Karpas-422 (cell line): ENCODE measurements at regions not wholly inside any gene's neighbourhood (a gene's known extent, or its start where the extent isn't known, plus 50 kb on each side); places are given as distances from the start of the nearest gene placed in this dataset.

Experiments
- DNase-seq: peaks from one replicate; pipeline ENCODE4 v3.0.0-alpha.2; 2015
- H2AFZ ChIP-seq: fragments of 200-600 bp; sonication (generic); 2 replicates; pipeline ENCODE4 v1.6.1; 2014; ENCODE audit warnings: antibody characterized with exemption, low read length, mixed read lengths
- H3K27ac ChIP-seq: fragments of 200-600 bp; sonication (generic); 2 replicates; pipeline ENCODE4 v1.5.1; 2014; ENCODE audit warnings: mild to moderate bottlenecking, low read length, moderate library complexity
- H3K27me3 ChIP-seq: fragments of 200-600 bp; sonication (generic); 2 replicates; pipeline ENCODE4 v1.6.1; 2014; ENCODE audit warnings: low read length, mixed read lengths
- H3K36me3 ChIP-seq: fragments of 200-600 bp; sonication (generic); 2 replicates; pipeline ENCODE4 v1.6.1; 2014; ENCODE audit warnings: low read length, mixed read lengths; ENCODE audit not compliant: insufficient read depth
- H3K4me1 ChIP-seq: fragments of 200-600 bp; sonication (generic); 2 replicates; pipeline ENCODE4 v1.6.1; 2014; ENCODE audit warnings: mild to moderate bottlenecking, low read length, mixed read lengths
- H3K4me2 ChIP-seq: fragments of 200-600 bp; sonication (generic); 2 replicates; pipeline ENCODE4 v1.6.1; 2014; ENCODE audit warnings: low read length, low read depth, mild to moderate bottlenecking; ENCODE audit not compliant: poor library complexity, severe bottlenecking
- H3K4me3 ChIP-seq: fragments of 200-600 bp; sonication (generic); 2 replicates; pipeline ENCODE4 v1.5.1; 2014; ENCODE audit warnings: mild to moderate bottlenecking, antibody characterized with exemption, low read length, mixed read lengths
- H3K79me2 ChIP-seq: fragments of 200-600 bp; sonication (generic); 2 replicates; pipeline ENCODE4 v1.6.1; 2014; ENCODE audit warnings: mild to moderate bottlenecking, low read length, mixed read lengths
- H3K9ac ChIP-seq: fragments of 200-600 bp; sonication (generic); 2 replicates; pipeline ENCODE4 v1.6.0; 2014; ENCODE audit warnings: low read length
- H3K9me2 ChIP-seq: fragments of 200-600 bp; sonication (generic), shearing (Covaris generic); replicated peaks from 2 replicates; pipeline ENCODE4 v1.6.0; 2014; ENCODE audit warnings: mild to moderate bottlenecking, low read length, moderate library complexity; ENCODE audit not compliant: insufficient read depth
- H3K9me3 ChIP-seq: fragments of 300-700, 200-600 bp; sonication (generic); 2 replicates; pipeline ENCODE4 v1.6.1; 2014; ENCODE audit warnings: low read length, mixed read lengths
- H4K20me1 ChIP-seq: fragments of 200-600 bp; sonication (generic); 2 replicates; pipeline ENCODE4 v1.6.1; 2014; ENCODE audit warnings: mild to moderate bottlenecking, antibody characterized with exemption, low read length, low read depth; ENCODE audit not compliant: insufficient read depth

- DNase-seq = no peak
- no peaks in the 10 kb centered on the region for H3K9me2 ChIP-seq
- no peak overlapping the region for H3K27ac ChIP-seq
- no peak overlapping the region for H2AFZ ChIP-seq
- no peak overlapping the region for H3K4me2 ChIP-seq
- peaks cover 4% of the 10 kb centered on the region; the same call in 1 of the 2 replicates for H4K20me1 ChIP-seq
- no peak overlapping the region for H3K9ac ChIP-seq
- H3K4me1 ChIP-seq = peaks cover 7% of the 10 kb centered on the region
- no peaks in the 10 kb centered on the region for H3K36me3 ChIP-seq
- H3K4me3 ChIP-seq = no peak overlapping the region
- no peaks in the 10 kb centered on the region for H3K79me2 ChIP-seq
- no peaks in the 10 kb centered on the region for H3K27me3 ChIP-seq
- H3K9me3 ChIP-seq = no peaks in the 10 kb centered on the region
Measured at GRCh38 chr17:77395501-77396048, 254.8 kb downstream of the SEC14L1 start.

- Histone ChIP-seq H3K36me3 (no peaks in the 10 kb centered on the region), H3K79me2 (no peaks in the 10 kb centered on the region), H4K20me1 (peaks cover 4% of the 10 kb centered on the region; the same call in 1 of the 2 replicates), H3K27me3 (no peaks in the 10 kb centered on the region), H3K4me3 (no peak overlapping the region), H3K9me3 (no peaks in the 10 kb centered on the region), H3K4me2 (no peak overlapping the region), H3K9ac (no peak overlapping the region), H3K9me2 (no peaks in the 10 kb centered on the region), H3K27ac (no peak overlapping the region), H2AFZ (no peak overlapping the region), H3K4me1 (peaks cover 7% of the 10 kb centered on the region)
- DNase-seq = no peak
Measured at GRCh38 chr17:77396610-77397009, 255.8 kb downstream of the SEC14L1 start.

- Histone ChIP-seq H3K9me3 (no peaks in the 10 kb centered on the region), H3K9me2 (no peaks in the 10 kb centered on the region), H3K4me3 (no peak overlapping the region), H3K27ac (no peak overlapping the region), H3K79me2 (no peaks in the 10 kb centered on the region), H3K9ac (no peak overlapping the region), H3K4me2 (no peak overlapping the region), H2AFZ (no peak overlapping the region), H3K4me1 (peaks cover 7% of the 10 kb centered on the region), H3K36me3 (no peaks in the 10 kb centered on the region), H4K20me1 (peaks cover 4% of the 10 kb centered on the region; the same call in 1 of the 2 replicates), H3K27me3 (no peaks in the 10 kb centered on the region)
- DNase-seq = no peak
Measured at GRCh38 chr17:77398274-77398673, 257.5 kb downstream of the SEC14L1 start.

GRCh38 chr17:77399319-77399957 lies 258.7 kb downstream of the SEC14L1 start:
- Histone ChIP-seq H3K36me3 (no peaks in the 10 kb centered on the region), H3K4me2 (no peak overlapping the region), H3K27ac (no peak overlapping the region), H3K4me3 (no peak overlapping the region), H3K79me2 (no peaks in the 10 kb centered on the region), H3K9me2 (no peaks in the 10 kb centered on the region), H3K27me3 (no peaks in the 10 kb centered on the region), H2AFZ (no peak overlapping the region), H3K9ac (no peak overlapping the region), H4K20me1 (peaks cover 4% of the 10 kb centered on the region; the same call in 1 of the 2 replicates), H3K4me1 (peaks cover 10% of the 10 kb centered on the region), H3K9me3 (no peaks in the 10 kb centered on the region)
- DNase-seq = no peak

GRCh38 chr17:77400445-77400870 lies 259.7 kb downstream of the SEC14L1 start:
- no peak overlapping the region for H3K27ac ChIP-seq
- no peak overlapping the region for H2AFZ ChIP-seq
- no peaks in the 10 kb centered on the region for H3K36me3 ChIP-seq
- no peak overlapping the region for H3K4me2 ChIP-seq
- H3K27me3 ChIP-seq = no peaks in the 10 kb centered on the region
- H3K9ac ChIP-seq = no peak overlapping the region
- H4K20me1 ChIP-seq = peaks cover 4% of the 10 kb centered on the region; the same call in 1 of the 2 replicates
- no peaks in the 10 kb centered on the region for H3K9me3 ChIP-seq
- no peaks in the 10 kb centered on the region for H3K79me2 ChIP-seq
- DNase-seq = peak; percentile 88
- H3K4me1 ChIP-seq = peaks cover 20% of the 10 kb centered on the region
- no peak overlapping the region for H3K4me3 ChIP-seq
- H3K9me2 ChIP-seq = no peaks in the 10 kb centered on the region

GRCh38 chr17:77402159-77402731 lies 261.5 kb downstream of the SEC14L1 start:
- H2AFZ ChIP-seq = no peak overlapping the region
- H3K36me3 ChIP-seq = no peaks in the 10 kb centered on the region
- H3K27ac ChIP-seq = no peak overlapping the region
- no peak overlapping the region for H3K9ac ChIP-seq
- H3K4me3 ChIP-seq = no peak overlapping the region
- DNase-seq = no peak
- no peaks in the 10 kb centered on the region for H3K9me3 ChIP-seq
- no peaks in the 10 kb centered on the region for H3K27me3 ChIP-seq
- H4K20me1 ChIP-seq = peaks cover 4% of the 10 kb centered on the region; the same call in 1 of the 2 replicates
- H3K4me2 ChIP-seq = no peak overlapping the region
- no peaks in the 10 kb centered on the region for H3K9me2 ChIP-seq
- no peaks in the 10 kb centered on the region for H3K79me2 ChIP-seq
- peaks cover 30% of the 10 kb centered on the region for H3K4me1 ChIP-seq

GRCh38 chr17:77403854-77404253 lies 263.1 kb downstream of the SEC14L1 start:
- no peak overlapping the region for H3K4me3 ChIP-seq
- H3K9me2 ChIP-seq = no peaks in the 10 kb centered on the region
- no peak overlapping the region for H3K9ac ChIP-seq
- H3K27me3 ChIP-seq = no peaks in the 10 kb centered on the region
- no peaks in the 10 kb centered on the region for H3K36me3 ChIP-seq
- no peaks in the 10 kb centered on the region for H3K79me2 ChIP-seq
- H3K4me2 ChIP-seq = no peak overlapping the region
- no peak overlapping the region for H2AFZ ChIP-seq
- no peaks in the 10 kb centered on the region for H3K9me3 ChIP-seq
- H3K27ac ChIP-seq = no peak overlapping the region
- H3K4me1 ChIP-seq = peaks cover 30% of the 10 kb centered on the region
- DNase-seq = no peak
- H4K20me1 ChIP-seq = peaks cover 4% of the 10 kb centered on the region; the same call in 1 of the 2 replicates

GRCh38 chr17:77404812-77405581 lies 264.2 kb downstream of the SEC14L1 start:
- Histone ChIP-seq H2AFZ (no peak overlapping the region; the same call in 1 of the 2 replicates), H4K20me1 (peaks cover 4% of the 10 kb centered on the region; the same call in 1 of the 2 replicates), H3K4me1 (peaks cover 28% of the 10 kb centered on the region), H3K36me3 (no peaks in the 10 kb centered on the region), H3K27ac (no peak overlapping the region), H3K79me2 (no peaks in the 10 kb centered on the region), H3K27me3 (no peaks in the 10 kb centered on the region), H3K4me3 (peak overlapping the region; percentile 46; the same call in 1 of the 2 replicates), H3K9me3 (no peaks in the 10 kb centered on the region), H3K4me2 (peak overlapping the region; percentile 58), H3K9me2 (no peaks in the 10 kb centered on the region), H3K9ac (peak overlapping the region; percentile 57)
- DNase-seq = peak; percentile 84
